PC-9 (cell line): ENCODE measurements at regions not wholly inside any gene's neighbourhood (a gene's known extent, or its start where the extent isn't known, plus 50 kb on each side); places are given as distances from the start of the nearest gene placed in this dataset.

Experiments used
- CTCF ChIP-seq: fragments of 200-600 bp; sonication (generic); conservative IDR thresholded peaks from 2 replicates; pipeline ENCODE4 v1.6.1; 2017; ENCODE audit warnings: mixed run types, antibody characterized with exemption, mild to moderate bottlenecking, moderate library complexity
- EZH2 ChIP-seq: fragments of 200-600 bp; sonication (generic); IDR thresholded peaks from 2 replicates; pipeline ENCODE4 v1.8.0; 2017; ENCODE audit warnings: antibody characterized with exemption, low read depth

GRCh38 chr9:120158221-120158620 lies 421.7 kb downstream of the CDK5RAP2 start:
- TF ChIP-seq CTCF = no peak
- TF ChIP-seq EZH2 = no peak
